ENCODE measurements at regions not wholly inside any gene's neighbourhood (a gene's known extent, or its start where the extent isn't known, plus 50 kb on each side); places are given as distances from the start of the nearest gene placed in this dataset.

GRCh38 chr17:22301353-22301745, 609.0 kb downstream of the KCNJ18 start:
- no peaks in the 10 kb centered on the region for H3K27me3 ChIP-seq (ENCODE audit: insufficient read depth, low read depth, low read length)
- H3K9me3 ChIP-seq (ENCODE audit: low read length) = peaks cover 10% of the 10 kb centered on the region
- H3K27ac ChIP-seq (ENCODE audit: low read length) = no peak overlapping the region
- no peak overlapping the region for H3K4me3 ChIP-seq (ENCODE audit: low read length)
- H3K36me3 ChIP-seq (ENCODE audit: insufficient read depth, low read length) = no peaks in the 10 kb centered on the region
- no peak for TF ChIP-seq POLR2AphosphoS5 (IDR thresholded peaks at IDR 0.05)
- TF ChIP-seq CTCF (IDR thresholded peaks at IDR 0.05; ENCODE audit: poor library complexity, severe bottlenecking) = no peak
- no peak for TF ChIP-seq SMC3 (conservative IDR thresholded peaks at IDR 0.05; ENCODE audit: poor library complexity)
- no peak for TF ChIP-seq MXI1 (conservative IDR thresholded peaks at IDR 0.05; ENCODE audit: poor library complexity, severe bottlenecking)
- TF ChIP-seq REST (IDR thresholded peaks at IDR 0.05; ENCODE audit: borderline replicate concordance) = no peak
- TF ChIP-seq RAD21 (conservative IDR thresholded peaks at IDR 0.05) = no peak
- no peak for TF ChIP-seq EP300 (conservative IDR thresholded peaks at IDR 0.05; ENCODE audit: poor library complexity, severe bottlenecking)
- TF ChIP-seq TAF1 (IDR thresholded peaks at IDR 0.05; ENCODE audit: low read depth) = no peak
- TF ChIP-seq EZH2 (IDR thresholded peaks at IDR 0.05; ENCODE audit: borderline replicate concordance, insufficient read depth, low read length, poor library complexity, severe bottlenecking) = no peak
- H3K9ac ChIP-seq (ENCODE audit: low read length) = no peak overlapping the region
- no peaks in the 10 kb centered on the region for H3K9me2 ChIP-seq (ENCODE audit: insufficient read depth, low read length)
- H4K20me1 ChIP-seq (ENCODE audit: insufficient read depth) = no peaks in the 10 kb centered on the region
- no peaks in the 10 kb centered on the region for H3K79me2 ChIP-seq (replicated peaks; ENCODE audit: insufficient read depth, low read length)
- no peak overlapping the region for H3K4me2 ChIP-seq (ENCODE audit: low read length)
- no peaks in the 10 kb centered on the region for H3F3A ChIP-seq (ENCODE audit: insufficient read depth, low read length, poor library complexity, severe bottlenecking)
- no peak overlapping the region for H2AFZ ChIP-seq (ENCODE audit: low read depth, low read length)

GRCh38 chr17:22303096-22303495, 610.8 kb downstream of the KCNJ18 start:
- no peak overlapping the region for H3K9ac ChIP-seq (ENCODE audit: low read length)
- H3K4me3 ChIP-seq (ENCODE audit: low read length) = no peak overlapping the region
- H3K27me3 ChIP-seq (ENCODE audit: insufficient read depth, low read depth, low read length) = no peaks in the 10 kb centered on the region
- H3K36me3 ChIP-seq (ENCODE audit: insufficient read depth, low read length) = no peaks in the 10 kb centered on the region
- H3K9me2 ChIP-seq (ENCODE audit: insufficient read depth, low read length) = no peaks in the 10 kb centered on the region
- H3F3A ChIP-seq (ENCODE audit: insufficient read depth, low read length, poor library complexity, severe bottlenecking) = no peaks in the 10 kb centered on the region
- H4K20me1 ChIP-seq (ENCODE audit: insufficient read depth) = no peaks in the 10 kb centered on the region
- TF ChIP-seq EP300 (conservative IDR thresholded peaks at IDR 0.05; ENCODE audit: poor library complexity, severe bottlenecking) (no peak), POLR2AphosphoS5 (IDR thresholded peaks at IDR 0.05) (no peak), MXI1 (conservative IDR thresholded peaks at IDR 0.05; ENCODE audit: poor library complexity, severe bottlenecking) (no peak), REST (IDR thresholded peaks at IDR 0.05; ENCODE audit: borderline replicate concordance) (no peak), SMC3 (conservative IDR thresholded peaks at IDR 0.05; ENCODE audit: poor library complexity) (no peak)
- H3K27ac ChIP-seq (ENCODE audit: low read length) = no peak overlapping the region
- no peaks in the 10 kb centered on the region for H3K79me2 ChIP-seq (replicated peaks; ENCODE audit: insufficient read depth, low read length)
- H3K4me2 ChIP-seq (ENCODE audit: low read length) = no peak overlapping the region
- no peak overlapping the region for H2AFZ ChIP-seq (ENCODE audit: low read depth, low read length)
- H3K9me3 ChIP-seq (ENCODE audit: low read length) = peaks cover 10% of the 10 kb centered on the region
